ENCODE measurements at regions not wholly inside any gene's neighbourhood (a gene's known extent, or its start where the extent isn't known, plus 50 kb on each side); places are given as distances from the start of the nearest gene placed in this dataset.
"Not testable (repeated sequence)": the region's sequence is repeated elsewhere in the genome, so short reads cannot be mapped to it uniquely, and the experiment has no call there.

DNA sequence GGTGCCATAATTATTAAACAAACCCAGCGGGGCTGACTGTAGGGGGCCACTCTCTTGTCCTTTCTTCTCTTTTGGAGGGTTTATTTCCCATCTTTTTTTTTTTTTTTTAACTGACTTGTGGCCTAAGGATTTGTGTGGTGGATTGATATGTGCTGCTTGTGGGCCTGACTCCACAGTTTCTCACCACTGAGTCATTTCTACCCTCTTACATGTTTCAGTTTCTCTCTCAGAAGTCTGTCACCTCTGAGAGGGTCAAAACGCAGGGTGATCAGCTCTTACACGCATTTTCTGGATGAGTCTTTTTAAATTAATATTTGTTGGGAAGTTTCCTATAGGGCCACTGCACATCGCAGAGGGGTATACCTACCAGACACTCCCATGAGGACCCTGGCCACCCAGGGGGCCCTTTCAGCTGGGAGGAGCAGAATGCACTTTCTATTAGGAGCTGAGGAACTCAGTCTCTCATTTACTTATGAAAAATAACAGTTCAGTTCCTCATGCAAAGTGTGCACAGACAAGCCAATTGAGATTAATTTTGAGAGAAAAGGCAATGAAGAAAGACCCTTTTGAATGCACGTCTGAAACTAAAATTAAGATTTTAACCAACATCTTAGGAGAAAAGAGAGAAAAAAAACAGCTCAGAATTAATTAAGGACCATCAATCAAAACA is 407.9 kb downstream of the TECRL start:
- DNase-seq = no peak

DNA sequence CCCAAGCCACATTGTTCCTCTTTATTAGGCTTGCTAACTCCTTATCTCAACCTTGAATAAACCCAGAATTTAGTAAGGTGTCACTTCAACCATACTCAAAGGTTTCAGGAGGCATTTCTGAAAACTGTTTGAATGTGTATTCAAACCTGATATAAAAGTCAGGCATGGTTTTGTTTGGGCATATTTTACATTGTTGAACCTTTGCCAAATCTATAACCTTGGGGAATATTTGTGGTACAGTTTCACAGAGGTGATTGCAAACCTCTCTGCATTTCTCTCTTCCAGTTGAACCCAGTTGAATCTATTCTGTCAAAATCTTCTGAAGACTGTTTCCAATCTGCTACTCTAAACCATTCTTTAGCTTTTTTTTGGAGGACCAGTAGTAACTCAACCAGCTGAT is 409.0 kb downstream of the TECRL start:
- no peak for DNase-seq

DNA sequence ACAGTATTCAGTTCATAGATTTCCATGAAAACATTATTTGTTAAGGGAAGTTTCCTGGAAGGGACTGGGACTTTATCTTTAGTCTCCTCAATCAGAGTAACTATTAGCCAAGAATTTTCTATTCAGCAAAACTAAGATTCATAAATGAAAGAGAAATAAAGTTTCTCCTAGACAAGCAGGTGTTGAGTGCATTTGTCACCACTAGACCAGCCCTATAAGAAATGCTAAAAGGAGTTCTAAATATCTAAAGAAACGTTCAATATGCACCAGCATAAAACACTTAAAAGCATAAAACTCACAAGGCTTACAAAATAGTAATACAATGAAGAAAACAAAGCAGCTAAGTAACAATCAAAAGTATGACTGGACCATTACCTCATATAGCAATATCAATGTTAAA is 423.0 kb downstream of the TECRL start:
- no peak for DNase-seq

DNA sequence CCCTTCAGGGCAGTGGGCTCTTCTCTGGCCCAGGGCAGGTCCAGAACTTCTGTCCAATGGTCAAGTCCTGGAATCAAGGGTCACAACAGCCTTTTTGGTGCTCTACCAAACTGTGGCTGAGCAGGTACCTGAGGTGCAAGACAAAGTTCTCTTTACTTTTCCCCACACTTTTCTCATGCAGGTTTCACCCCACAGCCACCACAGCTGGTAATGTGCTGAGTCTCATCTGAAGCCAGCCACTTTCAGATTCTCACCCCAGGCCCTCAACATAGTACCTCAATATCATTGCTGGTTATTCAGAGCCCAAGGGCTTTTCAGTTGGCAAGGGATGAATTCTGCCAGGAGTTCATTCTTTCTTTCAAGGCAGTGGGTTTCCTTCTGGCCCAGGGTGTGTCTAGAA is 426.0 kb downstream of the TECRL start:
- no peak for DNase-seq

DNA sequence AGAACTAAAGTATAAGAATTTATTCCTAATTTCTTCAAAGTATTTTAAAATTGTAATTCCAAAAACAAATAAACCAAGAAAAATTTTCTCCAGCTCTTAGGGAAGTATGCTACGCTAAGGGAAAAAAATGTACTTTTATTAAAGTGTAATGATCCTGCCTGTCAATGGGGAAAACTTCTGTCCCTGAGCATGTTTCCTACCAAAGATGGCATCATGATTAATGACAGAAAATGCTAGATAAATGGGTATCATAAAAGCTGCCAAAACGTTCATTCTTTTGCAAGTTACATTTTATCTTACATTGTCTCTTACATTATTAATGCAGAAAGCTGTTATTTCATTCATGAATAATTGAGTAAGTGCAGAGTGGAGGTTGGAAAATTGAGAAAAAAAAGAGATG is 443.4 kb downstream of the TECRL start:
- no peak for DNase-seq

DNA sequence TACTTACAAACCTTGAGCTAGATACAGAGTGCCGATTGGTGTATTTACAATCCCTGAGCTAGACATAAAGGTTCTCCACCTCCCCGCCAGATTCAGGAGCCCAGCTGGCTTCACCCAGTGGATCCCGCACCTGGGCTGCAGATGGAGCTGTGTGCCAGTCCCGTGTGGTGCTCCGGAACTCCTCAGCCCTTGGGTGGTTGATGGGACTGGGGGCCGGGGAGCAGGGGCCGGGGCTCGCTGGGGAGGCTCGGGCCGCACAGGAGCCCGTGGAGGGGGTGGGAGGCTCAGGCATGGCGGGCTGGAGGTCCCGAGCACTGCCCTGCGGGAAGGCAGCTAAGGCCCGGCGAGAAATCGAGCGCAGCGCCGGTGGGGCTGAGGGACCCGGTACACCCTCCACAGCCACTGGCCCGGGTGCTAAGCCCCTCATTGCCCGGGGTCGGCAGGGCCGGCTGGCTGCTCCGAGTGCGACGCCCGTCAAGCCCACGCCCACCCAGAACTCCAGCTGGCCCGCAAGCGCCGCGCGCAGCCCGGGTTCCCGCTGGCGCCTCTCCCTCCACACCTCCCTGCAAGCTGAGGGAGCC is 466.5 kb downstream of the TECRL start:
- DNase-seq = not testable (repeated sequence)

DNA sequence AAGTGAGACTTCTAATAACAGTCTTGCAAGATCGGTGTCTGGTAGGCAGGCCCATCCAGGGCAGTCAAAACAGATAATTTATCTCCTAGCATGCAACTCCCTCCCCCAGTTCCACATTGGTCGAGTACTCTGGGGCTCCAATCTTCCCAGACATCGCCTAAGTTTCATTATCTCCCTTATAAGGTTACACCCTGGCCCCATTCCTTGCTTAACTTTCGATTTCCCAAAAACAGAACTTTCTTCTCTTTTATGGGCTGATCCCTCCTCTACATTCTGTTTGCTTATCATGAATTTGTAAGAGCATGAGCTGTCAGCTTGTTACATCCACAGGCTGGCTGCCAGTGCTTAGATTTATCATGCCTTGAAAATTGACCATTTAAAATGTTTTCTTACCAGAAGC is 471.3 kb downstream of the TECRL start:
- no peak for DNase-seq

DNA sequence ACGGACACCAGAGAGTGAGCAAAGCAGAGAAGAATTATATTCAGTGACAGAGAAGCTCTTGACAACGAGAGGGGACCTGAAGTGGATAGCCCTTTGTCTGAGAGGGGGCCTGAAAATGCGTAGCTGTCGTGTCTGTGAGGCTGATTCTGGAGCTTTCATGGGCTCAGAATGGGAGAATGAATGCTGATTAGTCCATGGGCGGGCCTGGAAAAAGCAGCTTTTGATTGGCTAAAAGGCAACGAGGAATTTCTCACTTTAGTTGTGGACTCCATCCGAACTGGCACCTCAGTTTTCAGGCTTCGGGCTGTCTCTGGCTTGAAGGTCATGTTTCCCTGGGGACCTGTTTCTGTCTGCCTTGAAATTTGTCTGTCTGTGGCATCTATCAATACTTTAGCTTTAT is 487.1 kb downstream of the TECRL start:
- DNase-seq = no peak

DNA sequence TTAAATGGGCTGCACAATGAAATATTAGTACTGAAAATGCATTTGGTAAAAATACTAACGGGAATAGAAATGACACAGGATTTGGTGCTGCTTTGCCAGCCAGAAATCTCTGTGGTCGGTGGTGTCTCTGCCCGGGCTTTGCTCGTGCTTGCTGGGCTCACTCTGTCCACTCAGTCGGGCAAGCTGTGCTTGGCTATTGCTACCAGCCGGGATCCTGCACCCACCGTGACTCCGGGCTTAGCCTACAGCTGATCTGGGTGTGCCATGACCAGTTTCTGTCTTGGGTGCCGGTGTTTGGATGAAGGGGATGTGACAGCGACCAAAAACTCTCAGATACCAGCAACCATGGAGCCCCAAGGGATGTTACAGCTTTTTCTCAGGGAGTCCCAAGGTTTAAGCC is 487.7 kb downstream of the TECRL start:
- no peak for DNase-seq

DNA sequence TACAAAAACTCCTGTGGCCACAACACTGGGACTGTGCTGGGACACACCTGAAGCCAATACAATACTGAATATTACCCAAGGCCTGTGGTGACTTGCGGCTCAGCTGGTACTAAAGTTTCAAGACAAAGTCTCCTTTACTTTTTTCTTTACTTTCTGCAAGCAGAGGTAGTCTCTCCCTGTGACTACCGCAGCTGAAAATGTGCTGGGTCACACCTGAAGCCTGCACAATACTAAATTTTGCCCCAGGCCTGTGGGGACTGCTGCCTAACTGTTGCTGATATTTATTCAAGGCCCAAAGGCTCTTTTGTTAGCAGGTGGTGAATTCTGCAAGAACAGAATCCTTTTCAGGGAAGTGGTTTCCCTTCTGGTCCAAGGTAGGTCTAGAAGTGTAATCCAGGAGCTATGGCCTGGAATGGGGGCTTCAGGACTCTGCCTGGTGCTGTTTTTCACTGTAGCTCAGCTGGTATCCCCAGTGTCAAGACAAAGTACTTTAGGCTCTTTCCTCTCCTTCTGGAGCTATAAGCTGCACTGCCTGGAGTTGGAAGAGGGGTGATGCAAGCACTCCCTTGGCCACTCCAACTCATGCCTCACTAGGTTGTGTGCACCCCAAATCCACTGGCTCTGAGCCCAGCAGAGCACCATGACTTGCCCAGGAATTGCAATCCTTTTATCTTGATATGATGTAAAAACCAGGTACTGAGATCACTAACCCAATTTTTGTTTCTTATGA is 489.4 kb downstream of the TECRL start:
- no peak for DNase-seq

DNA sequence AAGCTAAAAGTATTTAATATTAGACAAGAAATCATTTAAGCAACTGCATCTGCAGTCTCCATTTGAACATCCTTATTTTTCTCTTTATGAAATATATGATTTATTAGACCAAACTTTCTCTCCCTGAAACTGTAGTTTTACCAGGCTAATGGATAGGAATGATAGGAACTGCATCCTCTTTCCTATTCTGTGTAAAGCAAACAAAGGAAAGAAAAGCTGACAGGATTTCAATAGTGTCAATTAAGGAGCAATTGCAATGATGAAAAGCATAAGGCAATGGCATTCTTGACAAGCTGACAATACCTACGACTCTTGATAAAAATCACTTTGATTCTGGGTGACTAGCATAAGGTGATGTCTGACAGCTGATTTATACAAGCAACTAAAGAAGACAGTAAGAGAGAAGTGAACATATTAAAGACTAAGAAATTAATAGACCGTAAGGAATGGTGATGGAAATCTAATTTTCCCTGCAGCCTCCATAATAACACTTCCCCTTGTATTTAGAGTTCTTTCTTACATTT is 502.5 kb downstream of the TECRL start:
- DNase-seq = no peak

DNA sequence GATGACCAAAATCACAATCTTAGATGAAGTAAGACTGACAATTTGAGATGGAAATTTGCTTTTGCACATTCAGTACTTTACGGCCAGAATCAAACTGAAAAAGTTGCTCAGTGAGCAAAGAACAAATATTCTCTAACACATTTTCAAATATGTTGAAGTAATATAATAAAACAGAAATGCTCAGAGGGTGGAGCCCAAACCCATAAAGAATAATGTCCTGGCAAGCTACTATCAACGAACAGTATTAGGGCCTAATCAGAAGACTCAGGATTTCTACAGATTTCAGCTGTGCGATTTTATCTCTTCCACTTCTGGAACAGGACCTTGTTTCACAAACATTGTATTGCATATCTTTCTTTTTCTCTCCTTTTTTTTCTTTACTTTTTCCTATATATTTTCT is 505.0 kb downstream of the TECRL start:
- DNase-seq = no peak

DNA sequence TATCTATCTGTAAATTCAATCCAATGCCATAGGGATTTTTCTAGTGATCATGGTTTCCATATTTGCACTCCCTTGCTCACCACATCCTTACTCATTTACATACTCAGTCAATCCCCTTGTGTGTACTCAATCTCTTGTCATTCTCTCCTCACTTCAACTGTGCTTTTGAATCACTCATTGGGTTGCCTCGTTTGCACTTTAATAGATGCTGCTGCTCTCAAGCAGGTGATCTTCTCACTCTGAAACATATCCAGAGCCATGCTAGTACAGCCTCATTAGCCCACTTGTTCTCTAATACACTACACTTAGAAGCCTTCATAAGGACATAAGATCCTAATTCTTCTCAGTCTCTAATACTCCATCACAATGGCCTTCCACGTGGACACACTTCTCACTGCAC is 507.9 kb downstream of the TECRL start:
- no peak for DNase-seq

DNA sequence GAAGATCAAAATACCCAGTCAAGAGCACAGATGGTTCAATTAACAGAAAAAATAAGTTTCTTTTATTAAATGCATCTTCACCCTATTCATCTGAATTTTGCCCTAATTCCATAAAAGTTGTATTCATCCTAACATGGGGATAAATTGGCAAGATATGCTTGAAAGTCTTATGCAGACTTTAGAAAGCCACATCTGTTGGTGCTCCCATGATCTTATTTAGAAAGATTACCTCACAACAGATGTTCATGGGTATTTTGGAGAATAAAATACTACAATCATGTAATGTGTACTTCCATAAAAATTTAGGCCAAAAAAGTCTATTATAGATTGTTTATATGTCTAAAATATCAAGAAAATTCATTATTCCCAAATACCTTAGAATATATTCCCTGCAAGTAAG is 510.3 kb downstream of the TECRL start:
- no peak for DNase-seq

DNA sequence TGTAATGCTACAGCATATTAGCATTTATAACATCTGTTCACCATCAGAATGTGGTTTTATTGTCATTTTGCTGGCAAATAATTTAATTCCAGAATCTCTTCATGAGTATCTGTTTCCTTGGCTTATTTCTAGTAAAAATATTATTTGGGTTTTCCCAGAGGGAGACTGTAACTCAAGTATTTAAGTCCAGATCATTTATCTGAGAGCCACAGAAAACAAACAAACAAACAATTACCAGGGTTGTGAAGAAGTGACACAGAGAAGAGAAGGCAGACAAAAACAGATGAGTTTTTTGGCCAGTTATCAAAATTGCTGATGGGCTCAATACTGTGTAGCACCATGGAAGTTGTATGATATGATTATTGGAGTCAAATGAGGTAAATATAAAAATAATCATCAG is 515.1 kb downstream of the TECRL start:
- DNase-seq = no peak

DNA sequence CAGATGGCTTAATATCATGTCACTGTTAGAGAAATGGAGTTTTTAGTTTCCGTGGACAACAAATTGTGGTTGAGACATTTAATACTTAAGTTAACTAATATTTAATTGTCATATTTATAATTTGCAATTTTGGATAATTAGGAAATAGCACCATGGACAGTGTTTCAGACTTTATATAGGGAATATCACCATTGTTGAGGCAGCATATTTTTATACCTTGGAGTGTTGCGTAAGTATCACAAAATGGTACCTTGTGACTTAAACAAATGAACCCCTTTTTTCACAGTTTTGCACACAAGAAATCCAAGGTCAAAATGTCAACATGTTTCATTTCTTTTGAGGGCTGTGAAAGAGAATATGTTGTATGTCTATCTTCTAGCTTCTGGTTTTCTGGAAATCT is 539.9 kb downstream of the TECRL start:
- DNase-seq = no peak

DNA sequence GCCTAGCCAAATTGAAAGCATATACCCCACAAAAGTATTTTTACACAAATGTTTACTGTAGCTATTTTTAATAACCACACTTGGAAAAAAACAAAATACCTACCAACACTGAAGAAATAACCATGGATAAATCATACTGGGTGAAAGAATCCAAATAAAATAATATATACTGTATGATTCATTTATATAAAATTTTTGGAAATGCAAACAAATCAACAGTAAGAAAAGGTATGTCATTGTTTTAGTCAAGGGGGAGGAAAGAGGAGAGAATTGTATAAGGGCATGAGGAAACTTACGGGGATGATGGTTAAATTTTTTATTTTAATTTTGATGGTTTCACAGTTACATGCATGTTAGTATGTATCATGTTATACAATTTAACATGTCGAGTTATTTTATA is 557.8 kb downstream of the TECRL start:
- DNase-seq = no peak

DNA sequence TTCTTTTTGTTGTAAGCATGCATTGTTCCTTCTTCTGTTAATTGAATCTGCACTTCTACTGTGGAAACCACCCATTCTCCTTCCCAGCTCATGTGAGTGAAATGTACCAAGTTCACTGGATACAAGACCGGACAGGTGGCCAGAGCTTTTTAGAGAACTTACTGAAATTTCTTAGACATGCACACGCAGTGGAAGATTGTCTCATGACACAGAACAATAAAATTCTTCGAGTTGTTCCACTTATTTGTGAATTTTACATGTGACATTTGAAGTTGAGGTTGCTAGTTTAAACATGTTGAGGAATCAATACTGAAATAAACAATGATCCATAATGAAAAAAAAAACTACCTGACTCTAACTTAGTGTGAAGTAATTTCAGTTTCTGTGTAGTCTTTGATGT is 568.0 kb downstream of the TECRL start:
- no peak for DNase-seq

DNA sequence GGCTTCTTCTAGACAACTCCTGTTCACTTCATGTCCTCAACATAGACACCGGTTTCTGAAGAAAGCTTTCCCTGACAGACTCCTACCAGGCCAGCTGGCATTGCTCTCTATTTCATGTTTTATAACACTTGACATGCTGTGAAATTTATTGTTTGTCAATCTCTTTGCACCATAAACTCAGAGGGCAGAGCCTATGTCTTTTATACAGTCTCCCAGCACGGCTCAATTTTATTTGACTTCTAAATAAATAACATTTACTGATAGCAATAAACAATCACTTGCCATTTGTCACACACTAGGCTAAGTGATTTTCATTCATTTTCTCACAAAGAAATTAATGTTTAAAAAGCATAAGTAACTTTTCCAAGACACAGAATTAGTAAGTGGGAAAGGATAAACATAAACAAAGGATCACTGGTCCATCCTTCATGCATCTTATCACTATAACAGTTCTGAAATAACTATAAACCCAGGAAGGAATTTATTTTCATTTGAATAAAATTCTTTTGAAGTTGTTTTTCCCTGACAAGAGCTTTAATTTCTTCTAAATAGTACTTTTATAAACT is 577.6 kb downstream of the TECRL start:
- DNase-seq = no peak

DNA sequence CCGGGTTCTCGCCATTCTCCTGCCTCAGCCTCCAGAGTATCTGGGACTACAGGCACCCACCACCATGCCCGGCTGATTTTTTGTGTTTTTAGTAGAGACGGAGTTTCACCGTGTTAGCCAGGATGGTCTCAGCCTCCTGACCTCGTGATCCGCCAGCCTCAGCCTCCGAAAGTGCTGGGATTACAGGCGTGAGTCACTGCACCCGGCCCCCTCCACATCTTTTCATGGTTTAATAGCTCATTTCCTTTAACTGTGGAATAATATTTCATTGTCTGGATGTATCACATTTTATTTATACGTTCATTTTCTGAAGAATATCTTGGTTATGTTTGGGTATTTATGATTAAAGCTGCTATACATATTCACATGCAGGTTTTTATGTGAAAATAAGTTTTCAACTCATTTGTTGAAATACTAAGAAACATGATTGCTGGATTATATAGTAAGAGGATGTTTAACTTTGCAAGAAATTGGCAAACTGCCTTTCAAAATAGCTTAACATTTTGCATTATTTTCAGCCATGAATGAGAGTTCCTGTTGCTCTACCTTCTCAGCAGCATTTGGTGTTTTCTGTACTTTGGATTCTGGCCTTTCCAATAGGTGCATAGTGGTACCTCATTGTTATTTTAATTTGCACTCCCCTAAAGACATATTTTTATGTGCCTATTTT is 591.9 kb downstream of the TECRL start:
- DNase-seq = no peak

DNA sequence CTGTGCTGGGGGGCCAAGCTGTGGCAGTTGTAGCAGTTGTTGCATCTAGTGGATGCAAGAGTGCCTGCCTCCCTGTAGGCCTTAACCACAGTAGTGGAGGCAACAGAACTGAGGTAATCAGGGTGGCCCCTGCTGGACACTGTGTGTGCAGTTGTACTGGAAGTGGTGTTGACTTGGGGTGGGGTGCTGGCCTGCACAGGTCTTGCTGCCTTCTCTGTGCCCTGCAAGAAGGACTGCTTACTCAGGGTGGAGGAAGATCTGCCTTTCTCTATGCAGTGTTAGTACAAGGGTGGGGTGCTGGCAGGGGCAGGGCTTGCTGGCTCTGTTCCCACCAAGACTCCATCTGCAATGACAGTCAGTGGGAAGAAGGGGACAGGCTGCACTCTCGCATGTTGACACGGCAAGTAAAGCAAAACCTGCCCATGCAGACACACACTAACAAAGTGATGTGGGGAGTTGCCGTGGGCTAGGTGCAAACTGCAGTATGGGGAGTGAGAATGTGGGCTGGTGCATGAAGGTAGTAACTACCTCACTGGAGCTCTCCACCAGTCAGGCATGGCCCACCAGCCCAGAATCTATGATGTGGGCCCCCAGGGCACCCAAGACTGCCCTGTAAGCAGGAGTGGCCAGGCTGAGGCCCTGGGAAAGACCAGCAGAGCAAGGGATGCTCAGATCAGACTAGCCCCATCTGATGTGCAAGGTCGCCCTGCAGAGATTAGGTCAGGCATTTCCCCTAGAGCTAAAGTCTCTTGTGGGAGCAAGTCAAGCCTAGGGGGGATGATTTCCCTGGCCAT is 594.9 kb downstream of the TECRL start:
- DNase-seq = no peak

DNA sequence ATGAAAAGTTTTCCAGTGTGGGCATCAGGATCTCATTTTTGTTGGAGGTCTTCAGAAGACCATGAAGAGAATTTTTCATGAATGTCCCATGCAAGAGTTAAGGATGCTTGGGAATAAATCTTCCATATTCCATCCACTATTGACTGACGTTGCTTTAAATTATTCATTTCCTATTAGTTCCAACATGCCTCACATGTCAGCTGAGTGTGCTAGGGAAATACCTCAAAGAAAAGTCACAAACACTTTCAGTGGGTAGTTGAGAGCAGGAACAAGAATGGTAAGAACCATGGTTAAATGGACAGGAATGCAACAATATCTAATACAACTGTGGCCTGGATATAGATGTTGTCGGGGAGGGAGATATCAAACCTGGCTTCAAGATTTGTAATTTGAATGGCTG is 610.1 kb downstream of the TECRL start:
- DNase-seq = no peak

DNA sequence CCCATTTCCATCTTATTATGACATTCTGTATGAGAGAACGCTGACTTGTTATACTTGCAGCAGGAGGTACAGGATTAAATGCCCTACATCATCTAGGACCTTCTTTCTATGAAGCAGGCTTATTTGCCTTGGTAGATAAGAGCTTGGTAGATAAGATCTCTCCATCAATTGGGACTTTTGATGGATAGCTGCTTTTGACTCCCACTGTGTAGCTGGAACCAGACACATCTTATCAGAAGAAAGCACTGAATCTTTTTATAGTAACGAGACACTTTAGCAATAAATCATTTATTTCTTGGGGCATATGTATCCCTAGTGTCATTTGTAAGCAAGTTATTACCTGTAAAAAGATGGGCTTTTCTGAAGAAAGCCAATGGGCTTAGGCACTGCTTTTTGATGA is 613.9 kb downstream of the TECRL start:
- no peak for DNase-seq
